GM12878 (cell line): ENCODE measurements at regions not wholly inside any gene's neighbourhood (a gene's known extent, or its start where the extent isn't known, plus 50 kb on each side); places are given as distances from the start of the nearest gene placed in this dataset.

Experiments used
- POLR2AphosphoS5 ChIP-seq: IDR thresholded peaks from 2 replicates; pipeline ENCODE4 v1.6.1; 2011; ENCODE audit warnings: mild to moderate bottlenecking, low read length, inconsistent platforms
- SP1 ChIP-seq: IDR thresholded peaks from one replicate; pipeline ENCODE4 v1.6.1; 2011; ENCODE audit warnings: low read depth, low read length
- TF ChIP-seq, protein P1 (sequence below), 3 experiments: IDR thresholded peaks in 2 of 3; conservative IDR thresholded peaks in 1 of 3; 2 replicates each; pipeline ENCODE4 v1.5.1; 2011; ENCODE audit warnings: low read depth in 3 of 3, low read length in 3 of 3, mild to moderate bottlenecking in 3 of 3, control low read depth in 2 of 3, moderate library complexity in 2 of 3, inconsistent platforms in 1 of 3, mixed read lengths in 1 of 3; ENCODE audit not compliant: control insufficient read depth in 2 of 3, insufficient read depth in 1 of 3; ENCODE audit errors: extremely low read depth in 1 of 3
- TF ChIP-seq, protein P2 (sequence below): fragments of 450-650 bp; IDR thresholded peaks from 2 replicates; pipeline ENCODE4 v1.6.1; 2017; ENCODE audit warnings: mild to moderate bottlenecking
- TF ChIP-seq, protein P3 (sequence below): IDR thresholded peaks from 2 replicates; pipeline ENCODE4 v1.6.1; 2012; ENCODE audit warnings: mild to moderate bottlenecking, low read depth, low read length

DNA sequence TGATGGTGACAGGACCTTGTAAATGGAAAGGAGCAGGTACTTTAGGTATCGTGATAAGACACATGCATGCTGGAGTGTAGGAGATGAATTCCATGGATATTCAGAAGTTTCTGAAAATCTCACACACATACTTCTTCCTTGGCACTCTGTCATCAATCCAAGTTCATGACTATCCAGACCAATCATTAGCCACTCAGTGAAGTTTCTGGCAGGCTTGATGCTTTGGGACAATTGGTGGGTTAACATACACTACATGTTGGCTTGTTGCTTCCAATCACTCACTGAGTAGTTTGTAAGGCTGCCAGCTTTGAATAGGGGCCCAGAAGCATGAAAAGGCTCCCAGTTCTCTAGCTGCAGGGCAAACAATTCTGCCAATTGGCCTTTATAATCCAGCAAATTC is 147.6 kb downstream of the CEMIP2 start:
- TF ChIP-seq SP1: no peak
- TF ChIP-seq POLR2AphosphoS5: no peak
- TF ChIP-seq, protein P1, sequence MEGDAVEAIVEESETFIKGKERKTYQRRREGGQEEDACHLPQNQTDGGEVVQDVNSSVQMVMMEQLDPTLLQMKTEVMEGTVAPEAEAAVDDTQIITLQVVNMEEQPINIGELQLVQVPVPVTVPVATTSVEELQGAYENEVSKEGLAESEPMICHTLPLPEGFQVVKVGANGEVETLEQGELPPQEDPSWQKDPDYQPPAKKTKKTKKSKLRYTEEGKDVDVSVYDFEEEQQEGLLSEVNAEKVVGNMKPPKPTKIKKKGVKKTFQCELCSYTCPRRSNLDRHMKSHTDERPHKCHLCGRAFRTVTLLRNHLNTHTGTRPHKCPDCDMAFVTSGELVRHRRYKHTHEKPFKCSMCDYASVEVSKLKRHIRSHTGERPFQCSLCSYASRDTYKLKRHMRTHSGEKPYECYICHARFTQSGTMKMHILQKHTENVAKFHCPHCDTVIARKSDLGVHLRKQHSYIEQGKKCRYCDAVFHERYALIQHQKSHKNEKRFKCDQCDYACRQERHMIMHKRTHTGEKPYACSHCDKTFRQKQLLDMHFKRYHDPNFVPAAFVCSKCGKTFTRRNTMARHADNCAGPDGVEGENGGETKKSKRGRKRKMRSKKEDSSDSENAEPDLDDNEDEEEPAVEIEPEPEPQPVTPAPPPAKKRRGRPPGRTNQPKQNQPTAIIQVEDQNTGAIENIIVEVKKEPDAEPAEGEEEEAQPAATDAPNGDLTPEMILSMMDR (IDR thresholded peaks at IDR 0.05 in 2 of 3, conservative IDR thresholded peaks at IDR 0.05 in 1 of 3; ENCODE audit: control insufficient read depth in 2 of 3, extremely low read depth in 1 of 3, insufficient read depth in 1 of 3, low read depth in 3 of 3, low read length in 3 of 3): no peak
- TF ChIP-seq, protein P2, sequence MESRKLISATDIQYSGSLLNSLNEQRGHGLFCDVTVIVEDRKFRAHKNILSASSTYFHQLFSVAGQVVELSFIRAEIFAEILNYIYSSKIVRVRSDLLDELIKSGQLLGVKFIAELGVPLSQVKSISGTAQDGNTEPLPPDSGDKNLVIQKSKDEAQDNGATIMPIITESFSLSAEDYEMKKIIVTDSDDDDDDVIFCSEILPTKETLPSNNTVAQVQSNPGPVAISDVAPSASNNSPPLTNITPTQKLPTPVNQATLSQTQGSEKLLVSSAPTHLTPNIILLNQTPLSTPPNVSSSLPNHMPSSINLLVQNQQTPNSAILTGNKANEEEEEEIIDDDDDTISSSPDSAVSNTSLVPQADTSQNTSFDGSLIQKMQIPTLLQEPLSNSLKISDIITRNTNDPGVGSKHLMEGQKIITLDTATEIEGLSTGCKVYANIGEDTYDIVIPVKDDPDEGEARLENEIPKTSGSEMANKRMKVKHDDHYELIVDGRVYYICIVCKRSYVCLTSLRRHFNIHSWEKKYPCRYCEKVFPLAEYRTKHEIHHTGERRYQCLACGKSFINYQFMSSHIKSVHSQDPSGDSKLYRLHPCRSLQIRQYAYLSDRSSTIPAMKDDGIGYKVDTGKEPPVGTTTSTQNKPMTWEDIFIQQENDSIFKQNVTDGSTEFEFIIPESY: no peak
- TF ChIP-seq, protein P3, sequence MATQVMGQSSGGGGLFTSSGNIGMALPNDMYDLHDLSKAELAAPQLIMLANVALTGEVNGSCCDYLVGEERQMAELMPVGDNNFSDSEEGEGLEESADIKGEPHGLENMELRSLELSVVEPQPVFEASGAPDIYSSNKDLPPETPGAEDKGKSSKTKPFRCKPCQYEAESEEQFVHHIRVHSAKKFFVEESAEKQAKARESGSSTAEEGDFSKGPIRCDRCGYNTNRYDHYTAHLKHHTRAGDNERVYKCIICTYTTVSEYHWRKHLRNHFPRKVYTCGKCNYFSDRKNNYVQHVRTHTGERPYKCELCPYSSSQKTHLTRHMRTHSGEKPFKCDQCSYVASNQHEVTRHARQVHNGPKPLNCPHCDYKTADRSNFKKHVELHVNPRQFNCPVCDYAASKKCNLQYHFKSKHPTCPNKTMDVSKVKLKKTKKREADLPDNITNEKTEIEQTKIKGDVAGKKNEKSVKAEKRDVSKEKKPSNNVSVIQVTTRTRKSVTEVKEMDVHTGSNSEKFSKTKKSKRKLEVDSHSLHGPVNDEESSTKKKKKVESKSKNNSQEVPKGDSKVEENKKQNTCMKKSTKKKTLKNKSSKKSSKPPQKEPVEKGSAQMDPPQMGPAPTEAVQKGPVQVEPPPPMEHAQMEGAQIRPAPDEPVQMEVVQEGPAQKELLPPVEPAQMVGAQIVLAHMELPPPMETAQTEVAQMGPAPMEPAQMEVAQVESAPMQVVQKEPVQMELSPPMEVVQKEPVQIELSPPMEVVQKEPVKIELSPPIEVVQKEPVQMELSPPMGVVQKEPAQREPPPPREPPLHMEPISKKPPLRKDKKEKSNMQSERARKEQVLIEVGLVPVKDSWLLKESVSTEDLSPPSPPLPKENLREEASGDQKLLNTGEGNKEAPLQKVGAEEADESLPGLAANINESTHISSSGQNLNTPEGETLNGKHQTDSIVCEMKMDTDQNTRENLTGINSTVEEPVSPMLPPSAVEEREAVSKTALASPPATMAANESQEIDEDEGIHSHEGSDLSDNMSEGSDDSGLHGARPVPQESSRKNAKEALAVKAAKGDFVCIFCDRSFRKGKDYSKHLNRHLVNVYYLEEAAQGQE: no peak
